GM21717 (cell line): ENCODE measurements at regions not wholly inside any gene's neighbourhood (a gene's known extent, or its start where the extent isn't known, plus 50 kb on each side); places are given as distances from the start of the nearest gene placed in this dataset.

Experiments
- ATAC-seq: cut with Tn5 transposase; IDR thresholded peaks from one replicate; pipeline ENCODE4 v1.9.1; 2021; ENCODE audit warnings: mild to moderate bottlenecking, moderate library complexity; ENCODE audit not compliant: unreplicated experiment

DNA sequence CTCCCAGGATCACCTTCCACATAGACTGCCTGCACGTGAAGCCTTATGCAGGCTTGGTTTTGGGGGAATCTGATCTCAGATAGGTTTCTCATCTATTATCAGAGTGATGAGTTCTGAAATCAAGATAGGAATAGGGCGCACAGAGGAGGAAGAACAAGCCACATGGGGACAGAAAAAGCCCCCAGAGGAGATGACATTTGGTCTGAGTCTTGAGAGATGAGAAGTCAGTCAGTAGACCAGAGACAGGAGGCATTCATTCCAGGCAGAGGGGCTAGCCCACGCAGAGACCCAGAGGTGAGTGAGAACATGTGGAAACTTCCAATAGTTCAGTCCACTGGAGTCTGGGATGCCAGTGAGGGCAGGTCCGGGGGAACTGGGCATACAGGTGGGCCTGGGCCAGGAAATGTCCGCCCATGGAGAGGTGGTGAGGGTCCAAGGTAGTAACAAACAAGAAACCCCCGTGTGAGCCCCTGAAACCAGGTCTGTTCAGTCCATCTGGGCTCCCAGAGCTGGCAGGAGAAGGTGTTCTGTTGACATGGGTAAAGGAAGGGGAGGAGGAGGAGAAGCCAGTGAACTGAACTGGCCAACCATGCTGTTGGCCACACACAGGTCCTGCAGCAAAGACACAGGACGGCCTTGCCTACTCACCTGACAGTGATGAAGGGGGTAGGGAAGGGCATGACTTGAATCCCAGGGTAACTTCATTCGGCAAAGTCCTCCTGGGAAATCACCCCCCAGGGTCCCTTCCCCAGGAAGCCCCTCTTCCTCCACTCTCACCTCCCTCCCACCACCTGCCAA lies 69.3 kb upstream of the SMNDC1 start:
- no peak for ATAC-seq

DNA sequence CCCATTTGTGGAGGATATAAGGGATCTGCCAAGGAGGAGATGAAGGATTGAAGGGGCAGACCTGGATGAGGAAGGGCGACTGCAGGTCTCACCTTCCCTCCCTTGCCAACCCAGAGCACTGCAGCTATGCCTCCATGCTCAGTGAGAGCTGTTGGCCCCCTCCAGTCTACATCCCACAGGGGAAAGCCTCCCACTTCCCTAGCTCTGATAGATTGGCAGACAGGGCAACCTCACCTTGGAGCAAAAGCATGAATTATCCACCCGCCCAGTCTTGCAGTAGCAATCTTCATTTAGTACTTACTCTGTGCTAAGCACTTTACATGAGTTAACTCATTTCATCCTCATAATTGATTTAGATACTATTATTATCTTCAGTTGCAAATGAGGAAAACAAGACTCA lies 70.4 kb upstream of the SMNDC1 start:
- ATAC-seq: no peak

DNA sequence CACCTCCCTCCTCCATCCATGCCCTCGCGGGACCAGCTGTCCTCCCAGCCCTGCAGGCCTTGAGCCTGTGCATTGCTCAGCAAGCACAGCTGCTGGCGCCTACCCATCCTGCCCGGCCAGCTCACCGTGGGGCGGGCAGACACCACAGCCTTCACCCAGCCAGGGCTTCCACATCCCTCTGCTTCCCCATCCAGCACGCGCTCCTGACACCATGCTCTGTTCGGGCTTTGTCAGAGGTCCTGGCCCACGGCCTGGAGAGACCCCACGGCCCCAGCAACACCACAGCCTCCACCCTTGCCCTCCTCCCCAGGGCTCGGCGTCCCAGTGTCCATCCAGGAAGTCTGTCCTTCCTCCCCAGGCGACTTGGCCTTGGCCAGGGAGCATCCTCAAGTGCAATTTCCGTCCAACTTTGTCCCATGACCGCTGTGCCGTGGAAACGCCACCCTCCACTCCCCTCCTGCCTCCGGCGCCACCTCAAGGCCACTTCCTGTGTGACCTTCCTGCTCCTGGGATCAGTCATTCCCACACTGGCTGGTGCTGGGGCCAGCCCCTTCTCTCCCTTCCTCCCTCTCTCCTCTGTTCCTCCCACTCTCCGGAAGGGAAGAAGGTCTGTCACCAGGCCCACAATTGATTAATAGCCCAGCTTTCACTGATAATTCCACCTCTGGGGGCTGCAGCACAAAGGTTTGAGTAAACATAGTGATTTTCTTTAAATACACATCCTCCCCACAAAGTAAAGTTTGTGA lies 71.5 kb upstream of the SMNDC1 start:
- no peak for ATAC-seq

DNA sequence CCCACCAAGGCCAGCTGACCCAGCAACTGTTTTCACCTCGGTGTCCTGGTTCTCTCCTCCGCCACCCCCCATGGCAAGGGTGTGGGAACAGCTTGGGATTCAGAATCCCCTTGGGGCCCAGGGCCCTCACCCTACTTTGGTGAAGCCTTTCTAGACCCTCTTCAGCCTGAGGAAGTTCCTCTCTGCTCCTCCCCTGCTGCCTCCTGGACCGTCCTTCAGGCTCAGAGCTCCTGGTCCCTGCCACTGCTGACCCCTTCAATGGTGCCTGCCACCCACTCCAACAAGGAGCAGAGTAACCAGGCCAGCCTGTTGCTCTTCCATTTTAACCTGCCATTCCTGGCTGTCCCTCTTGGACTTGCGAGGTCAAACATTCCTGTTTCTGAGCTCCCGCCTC lies 72.0 kb upstream of the SMNDC1 start:
- ATAC-seq: no peak

DNA sequence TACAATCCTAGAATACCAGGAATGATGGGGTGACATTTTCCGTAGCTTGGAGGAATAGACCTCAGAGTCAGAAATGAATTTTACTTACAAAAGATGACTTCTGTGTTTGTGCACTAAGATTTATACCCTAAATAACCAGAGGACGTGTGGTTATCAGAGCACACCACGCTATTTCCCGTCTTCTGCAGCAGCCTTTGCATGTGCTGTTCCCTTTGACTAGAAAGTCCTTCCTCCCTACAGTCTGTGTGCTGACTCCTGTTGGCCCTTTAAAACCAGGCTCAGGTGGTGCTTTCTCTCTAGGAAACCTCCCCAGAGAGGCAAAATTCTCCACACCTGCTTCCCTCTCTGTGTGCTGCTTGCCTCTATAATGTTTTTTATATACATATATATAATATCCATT lies 73.3 kb upstream of the SMNDC1 start:
- no peak for ATAC-seq

DNA sequence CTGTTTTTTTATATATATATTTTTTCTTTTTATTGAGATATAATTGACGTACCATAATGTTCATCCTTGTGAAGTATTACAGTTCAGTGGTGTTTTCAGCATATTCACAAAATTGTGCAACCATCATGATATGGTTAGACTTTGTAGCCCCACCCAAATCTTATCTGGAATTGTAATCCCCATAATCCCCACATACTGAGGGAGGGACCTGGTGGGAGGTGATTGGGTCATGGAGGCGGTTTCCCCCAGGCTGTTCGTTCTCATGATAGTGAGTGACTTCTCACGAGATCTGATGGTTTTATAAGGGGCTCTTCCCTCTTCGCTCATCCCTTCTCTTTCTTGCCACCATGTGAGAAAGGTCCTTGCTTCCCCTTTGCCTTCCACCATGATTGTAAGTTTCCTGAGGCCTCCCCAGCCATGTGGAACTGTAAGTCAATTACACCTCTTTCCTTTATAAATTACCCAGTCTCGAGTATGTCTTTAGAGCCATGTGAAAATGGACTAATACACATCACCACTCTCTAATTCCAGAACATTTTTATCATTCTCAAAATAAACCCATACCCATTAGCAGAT lies 73.9 kb upstream of the SMNDC1 start:
- ATAC-seq: no peak

DNA sequence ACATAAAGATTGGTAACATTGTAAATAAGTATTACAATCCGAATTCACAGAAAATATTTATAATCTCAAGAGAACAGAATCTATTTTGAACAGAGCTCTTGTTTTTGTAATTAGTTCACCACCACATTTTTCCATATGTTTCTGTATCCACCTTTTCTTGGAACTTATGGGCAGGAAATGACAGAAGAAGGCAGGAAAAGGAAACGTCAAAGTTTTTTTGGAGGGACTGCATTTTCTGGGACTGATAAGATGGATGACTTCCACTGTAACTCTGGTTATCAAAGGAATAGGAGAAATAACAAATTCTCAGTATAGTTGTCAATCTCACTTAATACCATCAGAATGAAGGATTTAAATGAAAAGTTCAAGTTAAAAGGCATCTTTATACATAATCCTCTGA lies 75.1 kb upstream of the SMNDC1 start:
- ATAC-seq: no peak

DNA sequence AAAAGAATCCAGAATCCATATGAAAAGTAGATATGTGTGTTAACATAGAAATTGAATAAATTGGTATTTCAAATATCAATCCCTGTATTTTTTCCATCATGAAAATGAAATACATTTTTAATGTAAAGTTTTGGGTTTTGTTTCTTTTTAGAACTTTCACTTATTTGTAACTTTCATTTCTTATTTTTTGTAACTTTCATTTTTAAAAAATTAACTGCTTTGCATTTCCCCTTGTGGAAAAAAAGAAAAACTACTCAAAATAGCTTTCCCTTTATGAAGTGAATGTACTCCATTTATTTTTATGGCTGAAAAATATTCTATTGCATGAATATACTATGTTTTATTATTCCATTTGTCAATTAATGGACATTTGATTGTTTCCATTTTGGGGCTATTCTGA lies 75.6 kb upstream of the SMNDC1 start:
- no peak for ATAC-seq

DNA sequence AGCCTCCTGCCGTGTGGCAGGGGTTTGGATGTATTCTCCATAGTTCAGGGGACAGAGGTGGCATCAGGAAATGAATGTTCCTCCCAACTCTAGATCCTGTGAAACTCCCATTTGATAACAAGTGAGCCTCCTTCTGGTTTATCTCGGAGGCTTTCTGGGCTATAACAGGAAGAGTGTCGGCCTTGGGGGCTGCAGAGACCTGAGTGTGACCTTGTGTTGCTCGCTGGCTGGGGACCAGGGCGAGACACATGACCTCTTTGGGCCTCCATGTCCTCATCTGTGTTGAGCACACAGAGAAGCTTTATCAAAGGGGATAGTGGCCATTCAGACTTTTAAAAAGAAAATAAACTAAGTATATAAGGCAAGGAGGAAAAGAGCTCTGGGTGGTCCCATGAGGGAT lies 78.0 kb upstream of the SMNDC1 start:
- ATAC-seq: no peak

DNA sequence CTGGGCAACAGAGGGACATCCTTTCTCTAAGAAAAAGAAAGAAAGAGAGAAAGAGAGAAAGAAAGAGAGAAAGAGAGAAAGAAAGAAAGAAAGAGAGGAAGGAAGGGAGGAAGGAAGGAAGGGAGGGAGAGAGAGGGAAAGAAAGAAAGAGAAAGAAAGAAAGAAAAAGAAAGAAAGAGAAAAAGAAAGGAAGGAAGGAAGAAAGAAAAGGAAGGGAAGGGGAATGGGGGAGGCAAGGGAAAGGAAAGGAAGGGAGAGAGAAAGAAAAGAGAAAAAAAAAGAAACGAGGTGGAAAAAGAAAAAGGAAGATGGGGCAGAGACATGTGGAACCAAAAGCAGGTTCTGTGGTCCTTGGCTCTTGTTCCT lies 82.9 kb upstream of the SMNDC1 start:
- ATAC-seq: no peak

DNA sequence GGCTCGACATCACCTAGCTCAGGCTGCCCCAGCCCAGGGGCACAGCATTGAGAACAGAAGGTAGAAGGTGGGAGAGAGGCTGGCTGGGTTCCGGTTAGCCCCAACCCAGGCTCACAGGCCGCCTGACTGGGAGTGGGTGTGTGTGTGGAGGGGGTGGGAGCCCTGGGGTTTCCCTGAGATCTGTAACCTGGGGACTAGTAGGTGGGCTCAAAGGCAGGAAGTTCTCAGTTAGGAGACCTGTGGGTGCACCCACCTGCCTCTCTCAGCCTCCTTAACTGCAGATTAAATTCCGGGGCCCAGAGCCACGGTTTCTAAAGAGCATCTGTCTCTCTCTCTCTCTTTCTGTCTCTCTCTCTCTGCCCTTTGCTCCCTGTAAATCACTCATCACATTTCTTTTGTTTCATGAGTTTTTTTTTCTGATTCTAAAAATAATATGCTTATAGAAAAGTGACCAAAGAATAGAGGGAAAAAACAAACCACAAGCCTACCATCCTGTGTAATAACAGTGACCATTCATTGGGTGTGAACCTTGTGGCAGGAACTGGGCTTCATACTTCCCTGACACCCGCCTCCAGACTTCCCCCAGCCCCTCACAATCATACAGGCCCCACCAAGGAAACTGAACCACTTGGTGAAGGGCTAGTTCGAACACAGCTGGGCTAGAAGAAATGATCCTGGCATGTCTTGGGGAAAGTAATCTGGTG lies 83.4 kb upstream of the SMNDC1 start:
- peak; percentile 82 for ATAC-seq

DNA sequence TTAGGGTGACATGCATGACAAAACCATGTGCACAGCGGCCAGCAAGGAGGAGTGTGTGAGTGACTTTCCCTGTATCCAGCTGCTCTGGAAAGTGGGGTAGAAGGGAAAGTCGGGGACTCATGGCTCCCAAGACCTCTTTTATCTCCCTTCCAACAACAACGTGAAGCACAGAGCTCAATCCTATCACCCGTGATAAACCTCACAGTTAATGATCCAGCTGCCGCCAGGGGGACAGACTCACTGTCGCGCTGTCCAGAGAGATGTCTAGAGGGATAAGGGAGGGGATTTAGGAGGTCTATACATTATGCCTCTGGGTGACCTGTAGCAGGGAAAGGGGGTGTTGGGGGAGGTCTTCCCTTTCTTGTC lies 84.0 kb upstream of the SMNDC1 start:
- no peak for ATAC-seq

DNA sequence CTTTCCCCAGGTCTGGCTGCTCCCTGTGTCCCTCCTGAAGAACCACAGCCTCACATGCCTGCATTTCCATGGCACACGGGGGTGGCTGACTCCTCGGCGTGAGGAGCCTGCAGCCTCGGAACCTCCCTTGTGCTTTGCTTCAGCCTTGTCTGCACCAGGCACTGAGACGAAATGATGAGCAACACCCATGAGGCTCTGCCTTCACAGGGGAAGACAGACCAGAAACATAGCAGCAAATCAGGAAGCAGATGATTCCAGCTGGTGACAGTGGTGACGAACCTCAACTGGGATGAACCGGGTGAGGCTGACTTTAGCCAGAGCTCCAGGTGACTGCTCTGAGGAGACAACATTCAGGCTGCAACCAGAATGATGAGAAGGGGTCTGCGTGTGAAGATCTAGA lies 84.5 kb upstream of the SMNDC1 start:
- ATAC-seq: no peak

DNA sequence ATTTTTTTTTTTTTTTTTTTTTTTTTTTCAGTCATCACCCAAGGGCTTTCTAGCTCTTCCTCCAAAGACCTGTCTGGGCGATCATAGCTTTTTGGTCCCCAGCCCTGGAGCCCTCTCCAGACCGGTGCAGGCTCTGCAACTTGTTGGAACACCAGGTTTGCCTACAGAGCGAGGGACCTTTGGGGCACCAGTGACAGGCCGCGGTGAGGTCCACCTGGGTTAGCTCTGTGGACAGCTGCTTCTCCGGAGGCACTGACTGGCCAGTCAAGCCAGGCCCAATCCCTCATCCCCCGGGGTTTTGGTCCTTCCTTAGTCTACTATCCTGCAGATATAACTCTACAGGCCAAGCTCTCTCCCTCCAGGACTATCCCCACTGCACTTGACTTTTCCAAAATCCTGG lies 86.8 kb upstream of the SMNDC1 start:
- ATAC-seq: no peak

DNA sequence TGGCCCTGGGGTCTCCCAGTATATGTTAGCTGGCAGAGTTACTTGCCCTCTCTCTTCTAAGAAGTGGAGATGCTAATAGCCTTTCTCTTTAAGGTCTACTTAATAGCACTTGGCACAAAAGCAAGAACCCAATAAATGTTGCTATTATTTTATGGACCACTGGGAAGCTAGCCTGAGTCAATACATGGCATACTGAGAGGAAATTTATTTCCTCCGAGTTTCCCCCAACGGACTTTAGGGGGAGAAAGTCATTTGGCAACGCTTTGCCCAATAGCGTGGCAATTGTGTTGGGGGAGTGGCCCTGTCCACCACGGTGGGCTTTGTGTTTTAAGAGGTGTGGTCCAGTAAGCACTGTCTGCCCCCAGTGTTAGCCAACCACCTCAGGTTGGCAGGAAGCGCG lies 87.4 kb upstream of the SMNDC1 start:
- ATAC-seq: no peak

DNA sequence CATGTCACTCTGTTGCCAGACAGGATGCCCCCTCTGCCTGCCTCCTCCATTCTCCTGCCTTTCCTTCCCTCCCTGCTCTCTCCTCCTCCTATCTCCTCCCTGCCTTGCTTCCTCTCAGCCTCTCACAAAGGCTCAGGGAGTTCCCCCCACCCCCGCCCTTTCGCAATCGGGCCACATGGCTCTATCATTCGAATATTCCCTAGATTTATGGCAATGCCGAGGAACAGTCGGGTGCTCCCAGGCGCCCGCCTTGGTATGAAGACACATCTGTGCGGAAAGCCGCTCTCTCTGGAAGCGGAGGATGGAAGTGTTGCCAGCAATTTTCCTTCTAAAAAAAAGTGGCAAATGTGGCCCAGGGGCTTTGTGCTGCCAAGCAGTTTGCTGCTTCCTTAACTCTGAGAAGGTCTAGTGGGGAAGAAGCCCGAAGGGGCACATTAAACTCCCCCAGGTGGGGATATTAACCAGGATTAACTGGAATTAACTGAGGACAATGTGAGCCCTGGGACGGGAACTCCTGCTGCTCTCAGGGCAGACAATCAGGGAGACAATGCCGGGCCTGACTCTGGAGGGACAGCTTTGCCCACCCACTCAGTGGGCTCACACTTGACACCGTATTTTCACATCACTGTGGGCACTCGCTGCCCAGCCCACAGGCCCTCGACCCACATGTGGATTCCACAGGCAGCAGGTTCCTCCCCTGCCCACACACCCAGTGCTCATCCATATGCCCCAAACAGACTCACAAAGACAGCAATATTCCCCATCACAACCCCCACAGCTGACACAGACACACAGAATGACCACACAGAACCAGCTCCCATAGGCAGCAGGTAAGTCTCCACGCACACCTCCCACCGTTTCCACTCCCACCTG lies 88.4 kb upstream of the SMNDC1 start:
- ATAC-seq: no peak

DNA sequence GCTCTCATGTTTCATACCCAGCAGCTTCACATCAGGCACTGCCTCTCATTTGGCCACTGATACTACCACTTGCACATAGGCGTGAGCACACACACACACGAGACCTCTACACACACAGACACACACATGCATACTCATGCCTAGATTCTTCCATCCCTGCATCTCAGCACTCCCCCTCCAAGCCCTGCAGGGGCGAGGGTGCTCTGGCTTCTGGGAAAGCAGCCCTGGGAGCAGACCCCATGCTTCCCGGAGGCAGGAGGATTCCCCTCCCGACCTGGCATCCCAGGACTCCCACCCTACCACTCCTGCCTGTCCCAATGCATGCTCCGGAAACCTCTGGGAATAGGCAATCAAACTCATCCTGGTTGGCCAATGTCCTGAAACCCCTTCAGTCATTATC lies 89.1 kb upstream of the SMNDC1 start:
- no peak for ATAC-seq

DNA sequence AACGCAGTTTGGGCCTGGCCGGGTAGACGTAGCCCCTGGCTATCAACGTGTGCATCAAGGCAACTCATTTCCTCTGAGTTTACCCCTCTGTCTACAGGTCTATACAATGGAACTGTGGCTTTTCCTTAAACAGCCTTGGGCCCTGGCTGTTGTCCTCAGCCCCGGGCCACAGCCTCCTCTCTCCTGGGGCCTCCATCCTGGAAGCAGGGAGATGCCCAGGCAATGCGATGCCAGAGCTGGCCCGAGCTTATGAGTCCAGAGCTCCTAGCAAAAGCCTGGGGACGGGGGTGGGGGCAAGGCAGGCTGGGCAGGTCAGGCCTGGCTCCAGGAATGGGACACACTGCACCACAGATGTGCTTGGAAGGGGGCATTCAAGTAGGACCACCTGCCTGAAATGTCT lies 89.6 kb upstream of the SMNDC1 start:
- ATAC-seq: no peak

DNA sequence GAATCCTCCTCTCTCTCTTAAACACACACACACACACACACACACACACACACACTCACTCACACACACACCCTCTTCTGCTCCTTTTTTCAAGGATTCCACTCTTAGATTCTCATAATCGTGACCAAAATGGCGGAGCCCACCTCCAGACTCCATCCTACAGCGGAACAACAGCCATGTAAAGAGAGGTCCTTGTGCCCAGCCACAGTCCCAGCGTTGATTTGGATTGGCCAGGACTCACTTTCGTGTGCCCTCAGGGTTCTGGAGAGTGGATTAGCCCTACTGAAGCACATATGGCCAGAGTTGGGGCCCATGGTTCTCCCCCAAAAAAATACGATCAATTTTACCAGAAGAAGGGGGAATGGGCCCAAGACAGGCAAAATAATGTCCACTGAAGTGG lies 90.2 kb upstream of the SMNDC1 start:
- ATAC-seq: no peak

DNA sequence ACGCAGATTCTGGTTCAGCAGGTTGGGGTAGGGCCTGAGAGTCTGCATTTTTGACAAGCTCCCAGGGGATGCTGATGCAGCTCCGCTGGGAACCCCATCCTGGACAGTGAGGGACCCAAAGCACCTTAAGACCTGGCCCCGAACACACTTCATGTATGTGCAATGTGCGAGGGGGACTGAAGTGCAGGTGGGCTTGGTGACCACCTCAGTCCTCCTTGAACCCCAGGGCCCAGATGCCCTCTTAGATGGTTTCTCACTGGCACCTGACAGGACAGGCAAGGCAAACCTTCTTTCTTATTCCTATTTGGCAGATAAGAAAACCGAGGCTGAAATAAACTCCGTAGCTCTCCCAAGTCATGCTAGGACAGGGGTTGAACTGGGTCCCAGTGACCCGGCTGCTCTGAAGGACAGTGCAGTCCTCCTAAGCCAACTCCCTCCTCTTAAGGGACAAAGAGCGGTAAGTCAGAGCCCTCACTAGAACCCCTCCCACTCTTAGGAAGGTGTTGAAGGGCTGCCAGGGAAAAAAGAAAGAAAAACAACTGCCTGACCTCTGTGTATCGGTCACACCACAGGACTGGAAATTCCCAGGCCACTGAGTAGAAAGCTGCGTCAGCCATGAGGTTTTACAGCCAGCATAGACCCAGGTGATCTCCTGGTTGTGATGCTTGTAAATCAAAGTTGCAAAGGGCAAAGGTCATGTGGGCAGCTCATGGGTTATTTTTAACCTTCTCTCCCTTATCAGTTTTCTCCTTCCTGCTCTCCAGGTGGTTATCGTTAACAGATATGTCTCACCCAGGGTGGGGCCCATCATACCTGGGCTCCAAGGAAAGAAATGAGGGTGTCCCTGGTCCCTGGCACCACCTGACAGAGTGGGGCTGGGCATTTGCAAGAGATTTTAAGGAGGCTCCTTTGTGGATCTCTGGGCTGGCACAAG lies 90.9 kb upstream of the SMNDC1 start:
- peak; percentile 88 for ATAC-seq
